ENCODE measurements at regions not wholly inside any gene's neighbourhood (a gene's known extent, or its start where the extent isn't known, plus 50 kb on each side); places are given as distances from the start of the nearest gene placed in this dataset.

GRCh38 chr16:66274335-66275110, 92.0 kb upstream of the CDH5 start:
- TF ChIP-seq CTCF (conservative IDR thresholded peaks at IDR 0.05) = no peak
- Histone ChIP-seq H3K27ac (ENCODE audit: low read depth, low read length) (no peak overlapping the region), H3K9ac (ENCODE audit: extremely low read depth, low read length, poor library complexity, severe bottlenecking) (no peak overlapping the region), H3K36me3 (ENCODE audit: control insufficient read depth, insufficient read depth, low read length) (no peaks in the 10 kb centered on the region), H3K4me3 (ENCODE audit: low read length) (no peak overlapping the region), H3K9me3 (ENCODE audit: control insufficient read depth, low read length) (no peaks in the 10 kb centered on the region), H3K4me1 (ENCODE audit: control insufficient read depth, insufficient read depth, low read length) (no peaks in the 10 kb centered on the region), H3K27me3 (ENCODE audit: control insufficient read depth, insufficient read depth, low read length, poor library complexity, severe bottlenecking) (peaks cover 6% of the 10 kb centered on the region)
- peak; percentile 46 for DNase-seq
- WGBS, 2 experiments (ENCODE audit: insufficient coverage in 1 of 2, insufficient read length in 1 of 2) = 85 to 90% methylated on average over 6 to 9 of the region's 9 CpGs
- Mint-ChIP-seq H3K4me1 (peaks cover 13% of the 10 kb centered on the region), H3K27ac (no peak overlapping the region), H3K36me3 (ENCODE audit: low read depth) (no peaks in the 10 kb centered on the region), H3K4me3 (no peak overlapping the region), H3K27me3 (ENCODE audit: insufficient read depth) (peaks cover 8% of the 10 kb centered on the region), H3K9me3 (peaks cover 6% of the 10 kb centered on the region)

- DNase-seq = peak; percentile 77
- H3K27ac ChIP-seq (ENCODE audit: low read depth, low read length) = no peak overlapping the region
- Mint-ChIP-seq H3K27ac (no peak overlapping the region), H3K36me3 (ENCODE audit: low read depth) (no peaks in the 10 kb centered on the region), H3K9me3 (peaks cover 2% of the 10 kb centered on the region), H3K4me3 (no peak overlapping the region), H3K27me3 (ENCODE audit: insufficient read depth) (peaks cover 12% of the 10 kb centered on the region), H3K4me1 (peaks cover 13% of the 10 kb centered on the region)
- peak; percentile 72 for TF ChIP-seq CTCF (conservative IDR thresholded peaks at IDR 0.05)
- H3K9ac ChIP-seq (ENCODE audit: extremely low read depth, low read length, poor library complexity, severe bottlenecking) = no peak overlapping the region
- H3K4me1 ChIP-seq (ENCODE audit: control insufficient read depth, insufficient read depth, low read length) = no peaks in the 10 kb centered on the region
- no peaks in the 10 kb centered on the region for H3K36me3 ChIP-seq (ENCODE audit: control insufficient read depth, insufficient read depth, low read length)
- peaks cover 13% of the 10 kb centered on the region for H3K27me3 ChIP-seq (ENCODE audit: control insufficient read depth, insufficient read depth, low read length, poor library complexity, severe bottlenecking)
- 92 to 95% methylated on average over 7 to 8 of the region's 8 CpGs for WGBS, 2 experiments (ENCODE audit: insufficient coverage in 1 of 2, insufficient read length in 1 of 2)
- H3K9me3 ChIP-seq (ENCODE audit: control insufficient read depth, low read length) = no peaks in the 10 kb centered on the region
- H3K4me3 ChIP-seq (ENCODE audit: low read length) = no peak overlapping the region
Observed at GRCh38 chr16:66273644-66274334, 92.7 kb upstream of the CDH5 start.

DNA sequence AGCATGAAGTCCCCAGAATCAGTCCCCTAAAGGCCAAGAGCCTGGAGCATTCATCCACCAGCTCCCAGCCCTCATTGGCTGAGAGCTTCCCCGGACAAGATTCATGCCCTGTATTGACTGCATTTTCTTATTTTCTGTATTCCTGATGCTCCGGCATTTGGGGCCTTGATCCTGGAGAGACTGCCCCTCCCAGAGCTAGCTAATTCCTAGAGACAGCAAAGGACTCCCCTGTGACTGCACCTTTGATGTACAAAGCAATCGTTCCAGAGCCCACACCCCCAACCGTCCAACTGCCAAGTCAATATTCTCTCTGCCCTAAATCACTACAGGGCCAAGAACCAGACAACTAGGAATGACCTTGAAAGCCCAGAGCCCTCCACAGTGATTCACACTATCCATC, 93.4 kb upstream of the CDH5 start:
- no peak overlapping the region for H3K27ac Mint-ChIP-seq
- Histone ChIP-seq H3K4me3 (ENCODE audit: low read length) (no peak overlapping the region), H3K9ac (ENCODE audit: extremely low read depth, low read length, poor library complexity, severe bottlenecking) (no peak overlapping the region), H3K36me3 (ENCODE audit: control insufficient read depth, insufficient read depth, low read length) (no peaks in the 10 kb centered on the region), H3K27ac (ENCODE audit: low read depth, low read length) (no peak overlapping the region), H3K9me3 (ENCODE audit: control insufficient read depth, low read length) (no peaks in the 10 kb centered on the region), H3K27me3 (ENCODE audit: control insufficient read depth, insufficient read depth, low read length, poor library complexity, severe bottlenecking) (peaks cover 13% of the 10 kb centered on the region), H3K4me1 (ENCODE audit: control insufficient read depth, insufficient read depth, low read length) (no peaks in the 10 kb centered on the region)
- WGBS, 2 experiments (ENCODE audit: insufficient coverage in 1 of 2, insufficient read length in 1 of 2) = 60 to 86% methylated on average over 1 to 4 of the region's 4 CpGs
- DNase-seq = no peak
- H3K27me3 Mint-ChIP-seq (ENCODE audit: insufficient read depth) = peaks cover 17% of the 10 kb centered on the region
- H3K4me3 Mint-ChIP-seq = no peak overlapping the region
- TF ChIP-seq CTCF (conservative IDR thresholded peaks at IDR 0.05) = no peak
- no peaks in the 10 kb centered on the region for H3K9me3 Mint-ChIP-seq
- H3K4me1 Mint-ChIP-seq = peaks cover 12% of the 10 kb centered on the region
- no peaks in the 10 kb centered on the region for H3K36me3 Mint-ChIP-seq (ENCODE audit: low read depth)

Data from endodermal cell (in vitro differentiated cells).